ENCODE measurements at regions not wholly inside any gene's neighbourhood (a gene's known extent, or its start where the extent isn't known, plus 50 kb on each side); places are given as distances from the start of the nearest gene placed in this dataset.

GRCh38 chr4:116531870-116532269 is 553.5 kb downstream of the TRAM1L1 start:
- no peak overlapping the region for H3K4me3 ChIP-seq (ENCODE audit: low read depth, poor library complexity, severe bottlenecking)
- no peak for TF ChIP-seq CTCF (IDR thresholded peaks at IDR 0.05)
- no peak for DNase-seq (ENCODE audit: low spot score in 2 of 2)
- 73 to 76% methylated on average over 5 of the region's 5 CpGs for WGBS, 2 donors
- intact Hi-C loops (cut with DNase I; ENCODE audit: low total_unique reads): no loop called here

GRCh38 chr4:116531026-116531425 is 554.4 kb downstream of the TRAM1L1 start:
- WGBS, 2 donors: 59 to 73% methylated on average over 3 of the region's 3 CpGs

GRCh38 chr4:116530048-116530447 is 555.3 kb downstream of the TRAM1L1 start:
- intact Hi-C loops (cut with DNase I; ENCODE audit: low total_unique reads): no loop called here
- 33 to 52% methylated on average over 2 of the region's 2 CpGs for WGBS, 2 donors
- no peak overlapping the region for H3K4me3 ChIP-seq (ENCODE audit: low read depth, poor library complexity, severe bottlenecking)
- DNase-seq (ENCODE audit: low spot score in 2 of 2): no peak
- TF ChIP-seq POLR2A (IDR thresholded peaks at IDR 0.05) (no peak), CTCF (IDR thresholded peaks at IDR 0.05) (no peak)

More at GRCh38 chr4:116531026-116531425, 554.4 kb downstream of the TRAM1L1 start:
- H3K4me3 ChIP-seq (ENCODE audit: low read depth, poor library complexity, severe bottlenecking): no peak overlapping the region
- no peak for DNase-seq (ENCODE audit: low spot score in 2 of 2)
- TF ChIP-seq POLR2A (IDR thresholded peaks at IDR 0.05) (no peak), CTCF (IDR thresholded peaks at IDR 0.05) (no peak)
- intact Hi-C loops (cut with DNase I; ENCODE audit: low total_unique reads): no loop called here

GRCh38 chr4:116529129-116529528 is 556.2 kb downstream of the TRAM1L1 start:
- intact Hi-C loops (cut with DNase I; ENCODE audit: low total_unique reads): no loop called here
- no peak for TF ChIP-seq CTCF (IDR thresholded peaks at IDR 0.05)
- TF ChIP-seq POLR2A (IDR thresholded peaks at IDR 0.05): no peak
- H3K4me3 ChIP-seq (ENCODE audit: low read depth, poor library complexity, severe bottlenecking): no peak overlapping the region
- DNase-seq (ENCODE audit: low spot score in 2 of 2): no peak
- WGBS, 2 donors: 90 to 93% methylated on average over 1 of the region's 1 CpG

GRCh38 chr4:116522922-116523321 is 562.5 kb downstream of the TRAM1L1 start:
- TF ChIP-seq CTCF (IDR thresholded peaks at IDR 0.05) (no peak), POLR2A (IDR thresholded peaks at IDR 0.05) (no peak)
- intact Hi-C loops (cut with DNase I; ENCODE audit: low total_unique reads): no loop called here
- no peak overlapping the region for H3K4me3 ChIP-seq (ENCODE audit: low read depth, poor library complexity, severe bottlenecking)
- no peak for DNase-seq (ENCODE audit: low spot score in 2 of 2)

- DNase-seq (ENCODE audit: low spot score in 2 of 2): no peak
- intact Hi-C loops (cut with DNase I; ENCODE audit: low total_unique reads): no loop called here
- WGBS, 2 donors: 78 to 82% methylated on average over 3 of the region's 3 CpGs
- TF ChIP-seq POLR2A (IDR thresholded peaks at IDR 0.05): no peak
- no peak overlapping the region for H3K4me3 ChIP-seq (ENCODE audit: low read depth, poor library complexity, severe bottlenecking)
These were observed 564.5 kb downstream of the TRAM1L1 start for GRCh38 chr4:116520886-116521285.

All from lower leg skin (tissue), 4 donors.